ENCODE measurements at regions not wholly inside any gene's neighbourhood (a gene's known extent, or its start where the extent isn't known, plus 50 kb on each side); places are given as distances from the start of the nearest gene placed in this dataset.

- TF ChIP-seq, protein P1, sequence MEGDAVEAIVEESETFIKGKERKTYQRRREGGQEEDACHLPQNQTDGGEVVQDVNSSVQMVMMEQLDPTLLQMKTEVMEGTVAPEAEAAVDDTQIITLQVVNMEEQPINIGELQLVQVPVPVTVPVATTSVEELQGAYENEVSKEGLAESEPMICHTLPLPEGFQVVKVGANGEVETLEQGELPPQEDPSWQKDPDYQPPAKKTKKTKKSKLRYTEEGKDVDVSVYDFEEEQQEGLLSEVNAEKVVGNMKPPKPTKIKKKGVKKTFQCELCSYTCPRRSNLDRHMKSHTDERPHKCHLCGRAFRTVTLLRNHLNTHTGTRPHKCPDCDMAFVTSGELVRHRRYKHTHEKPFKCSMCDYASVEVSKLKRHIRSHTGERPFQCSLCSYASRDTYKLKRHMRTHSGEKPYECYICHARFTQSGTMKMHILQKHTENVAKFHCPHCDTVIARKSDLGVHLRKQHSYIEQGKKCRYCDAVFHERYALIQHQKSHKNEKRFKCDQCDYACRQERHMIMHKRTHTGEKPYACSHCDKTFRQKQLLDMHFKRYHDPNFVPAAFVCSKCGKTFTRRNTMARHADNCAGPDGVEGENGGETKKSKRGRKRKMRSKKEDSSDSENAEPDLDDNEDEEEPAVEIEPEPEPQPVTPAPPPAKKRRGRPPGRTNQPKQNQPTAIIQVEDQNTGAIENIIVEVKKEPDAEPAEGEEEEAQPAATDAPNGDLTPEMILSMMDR (IDR thresholded peaks at IDR 0.05): peak in 3 of 4 experiments; percentile 11 to 42 (median 23)
- TF ChIP-seq POLR2A (IDR thresholded peaks at IDR 0.05): no peak
Observed at GRCh38 chr3:182258538-182259177, 534.6 kb upstream of the ATP11B start.

All from uterus (tissue), 2 donors.